GM12875 (cell line): ENCODE measurements at regions not wholly inside any gene's neighbourhood (a gene's known extent, or its start where the extent isn't known, plus 50 kb on each side); places are given as distances from the start of the nearest gene placed in this dataset.
"Not testable (repeated sequence)": the region's sequence is repeated elsewhere in the genome, so short reads cannot be mapped to it uniquely, and the experiment has no call there.

ENCODE experiments used
- H3K4me3 ChIP-seq: one replicate; pipeline ENCODE4 v1.5.1; 2011; ENCODE audit warnings: low read depth, low read length, control low read depth

GRCh38 chr9:42860133-42860532 is 676.7 kb downstream of the SPATA31A6 start:
- H3K4me3 ChIP-seq, result not testable (repeated sequence)

GRCh38 chr9:42862465-42862864 is 679.0 kb downstream of the SPATA31A6 start:
- H3K4me3 ChIP-seq, result not testable (repeated sequence)
